DMS 273 (cell line): ENCODE measurements at regions not wholly inside any gene's neighbourhood (a gene's known extent, or its start where the extent isn't known, plus 50 kb on each side); places are given as distances from the start of the nearest gene placed in this dataset.
"Not testable (repeated sequence)": the region's sequence is repeated elsewhere in the genome, so short reads cannot be mapped to it uniquely, and the experiment has no call there.

Experiments used
- DNase-seq: peaks from one replicate; lab custom pipeline; 2025; ENCODE audit not compliant: unreplicated experiment; lab: John Stamatoyannopoulos, UW

GRCh38 chr1:118828038-118828437 lies 160.1 kb downstream of the TBX15 start:
- DNase-seq = no peak

GRCh38 chr1:118827636-118828035 lies 160.5 kb downstream of the TBX15 start:
- DNase-seq = no peak

DNA sequence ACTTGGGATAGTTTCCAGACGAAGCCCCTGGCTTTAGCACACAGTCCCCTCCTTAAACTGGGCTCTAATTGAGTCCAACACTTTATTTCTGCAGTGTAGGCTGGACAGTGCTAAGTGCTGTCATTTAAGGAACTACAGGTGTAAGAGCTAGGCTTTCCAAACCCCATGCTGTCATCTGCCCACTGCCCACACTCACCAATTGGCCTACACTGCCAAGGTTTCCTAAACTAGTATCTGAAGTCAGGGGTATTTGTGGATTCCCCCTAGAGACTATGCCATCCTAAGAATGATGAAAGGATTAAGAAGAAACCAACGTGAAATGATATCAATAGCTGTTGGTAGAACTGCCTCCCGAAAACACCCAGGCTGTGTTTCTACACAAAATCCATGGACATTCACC lies 160.9 kb downstream of the TBX15 start:
- DNase-seq = no peak

GRCh38 chr1:118826669-118827068 lies 161.5 kb downstream of the TBX15 start:
- DNase-seq = no peak

GRCh38 chr1:118825619-118826018 lies 162.5 kb downstream of the TBX15 start:
- DNase-seq = no peak

- peak; percentile 5 for DNase-seq
Observed at GRCh38 chr1:118821801-118822200, 166.3 kb downstream of the TBX15 start.

- no peak for DNase-seq
Observed at GRCh38 chr1:118820864-118821263, 167.3 kb downstream of the TBX15 start.

DNA sequence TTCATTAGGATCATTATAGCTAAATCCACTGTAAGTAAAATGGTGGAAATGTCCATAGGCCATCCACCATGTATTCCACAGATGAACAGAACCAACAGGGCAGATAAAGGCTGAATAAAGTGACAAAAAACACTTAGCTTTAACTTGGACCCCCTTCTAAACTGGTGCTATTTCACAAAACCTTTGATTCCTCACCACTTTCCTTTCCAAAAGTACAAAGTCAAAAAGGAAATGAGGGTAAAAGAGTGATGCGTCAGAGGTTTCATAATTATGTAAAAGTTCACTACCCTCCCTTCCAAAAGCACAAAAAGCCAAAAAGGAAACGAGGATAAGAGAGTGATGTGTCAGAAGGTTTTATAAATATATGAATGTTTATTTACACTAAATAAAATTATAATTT lies 172.2 kb downstream of the TBX15 start:
- DNase-seq = no peak

GRCh38 chr1:118812555-118812954 lies 175.6 kb downstream of the TBX15 start:
- DNase-seq = no peak

- no peak for DNase-seq
Observed at GRCh38 chr1:118811156-118811555, 177.0 kb downstream of the TBX15 start.

DNA sequence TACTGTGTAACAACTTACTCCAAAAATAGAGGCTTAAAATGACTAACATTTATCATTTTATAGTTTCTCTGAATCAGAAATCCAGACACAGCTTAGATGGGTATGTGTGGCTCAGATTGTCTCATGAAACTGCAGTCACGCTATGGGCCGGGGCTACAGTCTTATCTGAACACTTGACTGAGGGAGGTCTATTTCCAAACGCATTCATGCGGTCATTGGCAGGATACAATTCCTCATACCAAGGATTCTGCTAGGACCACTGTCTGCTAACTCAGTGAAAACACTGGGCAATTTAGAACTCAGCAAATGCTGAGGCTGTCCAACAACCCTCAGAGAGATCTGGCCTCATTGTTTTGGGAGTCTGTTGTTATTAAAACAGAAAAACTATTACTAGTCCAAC lies 178.6 kb downstream of the TBX15 start:
- DNase-seq = no peak

DNA sequence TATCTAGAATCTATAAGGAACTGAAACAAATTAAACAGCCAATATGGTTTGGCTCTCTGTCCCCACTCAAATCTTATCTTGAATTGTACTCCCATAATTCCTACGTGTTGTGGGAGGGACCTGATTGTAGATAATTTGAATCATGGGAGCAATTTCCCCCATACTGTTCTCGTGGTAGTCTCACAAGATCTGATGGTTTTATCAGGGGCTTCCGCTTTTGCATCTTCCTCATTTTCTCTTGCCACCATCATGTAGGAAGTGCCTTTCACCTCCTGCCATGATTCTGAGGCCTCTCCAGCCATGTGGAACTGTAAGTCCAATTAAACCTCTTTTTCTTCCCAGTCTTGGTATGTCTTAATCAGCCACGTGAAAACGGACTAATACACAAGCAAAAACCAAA lies 185.0 kb downstream of the TBX15 start:
- DNase-seq = not testable (repeated sequence)

- DNase-seq = no peak
Observed at GRCh38 chr1:118791094-118791691, 196.9 kb downstream of the TBX15 start.

DNA sequence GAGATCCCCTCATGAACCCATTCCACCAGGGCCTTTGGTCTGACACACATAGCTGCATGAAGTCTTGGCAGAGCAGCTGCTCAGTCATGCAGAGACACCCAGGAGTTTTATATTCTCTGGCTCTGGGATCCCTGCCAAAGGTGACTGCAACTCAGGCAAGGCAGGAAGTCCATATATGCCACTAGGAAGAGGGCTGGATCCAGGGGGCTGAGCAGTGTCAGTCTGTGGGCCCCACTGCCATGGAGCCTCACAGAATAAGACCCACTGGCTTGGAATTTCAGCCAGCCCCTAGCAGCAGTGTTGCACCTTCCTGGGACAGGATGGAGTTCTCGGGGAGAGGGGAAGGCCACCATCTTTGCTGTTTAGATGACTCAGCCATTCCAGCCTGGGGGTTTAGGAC lies 199.7 kb downstream of the TBX15 start:
- DNase-seq = peak; percentile 95

- no peak for DNase-seq
Observed at GRCh38 chr1:118786454-118787155, 201.5 kb downstream of the TBX15 start.

- DNase-seq = peak; percentile 48
Observed at GRCh38 chr1:118785246-118785645, 202.9 kb downstream of the TBX15 start.

- peak; percentile 22 for DNase-seq
Observed at GRCh38 chr1:118783095-118783758, 204.9 kb downstream of the TBX15 start.

GRCh38 chr1:118773656-118774055 lies 214.5 kb downstream of the TBX15 start:
- no peak for DNase-seq

- no peak for DNase-seq
Observed at GRCh38 chr1:118767971-118768370, 220.2 kb downstream of the TBX15 start.

DNA sequence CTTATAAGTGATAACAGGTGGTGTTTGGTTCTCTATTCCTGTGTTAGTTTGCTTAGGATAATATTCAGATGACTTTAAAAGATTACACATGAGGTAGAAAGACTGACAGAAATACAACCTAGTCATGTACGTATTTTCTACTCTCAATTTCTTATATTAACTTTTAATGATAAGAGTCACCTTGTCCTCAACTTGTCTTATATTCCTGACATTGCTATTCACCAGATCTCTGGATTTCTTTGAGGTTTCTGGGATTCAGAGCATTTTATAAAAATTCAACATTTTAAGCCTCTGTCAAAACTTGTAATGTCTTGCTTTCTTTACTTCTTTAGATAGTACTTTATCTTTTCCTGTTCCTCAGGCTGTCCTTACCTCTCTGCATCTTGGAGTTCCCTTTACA lies 234.2 kb downstream of the TBX15 start:
- no peak for DNase-seq

DNA sequence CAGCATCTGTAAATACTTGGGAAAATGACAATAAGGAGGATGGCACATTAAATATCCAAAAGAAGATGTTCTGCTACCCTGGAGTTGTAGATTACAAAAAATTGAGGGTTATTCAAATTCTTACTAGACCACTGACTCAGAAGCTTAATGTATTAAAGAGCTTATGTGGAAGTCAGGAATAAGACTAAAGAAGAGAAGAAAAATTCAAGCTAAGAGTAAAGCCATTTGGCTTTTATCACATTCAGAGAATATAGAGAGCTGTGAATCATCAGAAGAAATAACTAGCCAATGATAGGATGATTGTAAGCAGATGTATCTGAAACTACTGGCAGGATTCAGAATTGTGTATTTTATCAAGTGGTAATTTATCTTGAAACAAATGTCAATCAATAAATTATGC lies 237.0 kb downstream of the TBX15 start:
- no peak for DNase-seq

DNA sequence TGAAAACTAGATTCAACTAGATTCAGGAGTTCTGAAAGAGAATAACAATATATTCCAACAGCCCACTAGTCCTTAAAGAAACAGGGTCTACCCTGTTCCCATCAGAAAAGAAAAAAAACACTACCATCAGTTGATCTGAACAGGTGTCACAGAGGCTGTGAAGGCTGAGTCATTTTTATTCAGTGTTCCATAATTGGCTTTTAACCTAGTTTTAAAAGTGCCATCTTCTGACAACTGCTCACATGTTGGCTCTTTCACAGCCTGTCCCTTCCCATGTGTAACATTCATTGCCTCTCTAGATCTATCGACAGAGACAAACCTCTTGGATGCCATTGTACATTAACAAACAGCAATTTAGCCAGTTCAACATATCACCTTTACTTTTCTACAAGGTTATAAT lies 243.7 kb downstream of the TBX15 start:
- no peak for DNase-seq
